Breast epithelium (tissue), 3 donors: ENCODE measurements at regions not wholly inside any gene's neighbourhood (a gene's known extent, or its start where the extent isn't known, plus 50 kb on each side); places are given as distances from the start of the nearest gene placed in this dataset.

Experiments
- POLR2A ChIP-seq: fragments of 450-650 bp; IDR thresholded peaks from one replicate; pipeline ENCODE4 v1.6.1; 2016; ENCODE audit warnings: antibody characterized with exemption, mild to moderate bottlenecking, moderate library complexity
- POLR2AphosphoS5 ChIP-seq, 3 donors: sonication (generic); formaldehyde crosslinking; IDR thresholded peaks; one replicate each; pipeline ENCODE4 v1.6.1; 2017; ENCODE audit warnings: antibody characterized with exemption in 3 of 3
- TF ChIP-seq, protein P1 (sequence below), 3 donors: fragments of 450-650 bp; IDR thresholded peaks; one replicate each; pipeline ENCODE4 v1.5.1; 2016 to 2017; ENCODE audit warnings: antibody characterized with exemption in 3 of 3, mild to moderate bottlenecking in 3 of 3, moderate library complexity in 3 of 3

DNA sequence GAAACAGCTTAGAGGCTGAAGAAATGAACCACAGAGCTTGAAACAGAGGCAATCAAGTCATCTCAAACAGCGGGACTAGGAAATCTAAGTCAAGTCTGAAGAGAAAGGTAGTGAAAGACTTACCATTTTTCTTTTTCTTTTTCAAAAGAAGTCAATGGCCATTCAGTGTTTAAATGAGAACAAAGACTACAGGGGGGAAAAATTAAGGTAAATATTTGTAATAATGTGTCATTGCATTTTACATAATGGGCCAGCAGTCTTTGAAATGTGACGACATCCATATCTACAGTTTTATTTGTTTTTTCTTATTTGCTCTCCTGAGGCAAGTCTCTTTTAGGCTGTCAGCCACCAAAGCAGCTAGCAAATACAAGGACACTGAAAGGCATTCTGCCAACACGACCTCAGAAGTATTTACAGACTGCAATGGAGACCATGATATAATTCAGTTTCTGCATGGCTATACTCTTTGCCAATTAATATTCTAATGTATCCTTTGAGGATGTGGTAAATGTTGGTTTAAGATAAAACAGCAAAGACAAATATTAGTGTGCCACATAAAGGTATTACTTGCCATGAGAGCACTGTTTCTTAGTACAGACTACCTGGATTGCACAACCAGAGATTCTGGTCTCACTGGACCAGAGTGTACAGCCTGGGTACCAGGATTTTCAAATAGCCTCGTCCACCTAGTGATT, 307.0 kb upstream of the THBS1 start:
- TF ChIP-seq, protein P1, sequence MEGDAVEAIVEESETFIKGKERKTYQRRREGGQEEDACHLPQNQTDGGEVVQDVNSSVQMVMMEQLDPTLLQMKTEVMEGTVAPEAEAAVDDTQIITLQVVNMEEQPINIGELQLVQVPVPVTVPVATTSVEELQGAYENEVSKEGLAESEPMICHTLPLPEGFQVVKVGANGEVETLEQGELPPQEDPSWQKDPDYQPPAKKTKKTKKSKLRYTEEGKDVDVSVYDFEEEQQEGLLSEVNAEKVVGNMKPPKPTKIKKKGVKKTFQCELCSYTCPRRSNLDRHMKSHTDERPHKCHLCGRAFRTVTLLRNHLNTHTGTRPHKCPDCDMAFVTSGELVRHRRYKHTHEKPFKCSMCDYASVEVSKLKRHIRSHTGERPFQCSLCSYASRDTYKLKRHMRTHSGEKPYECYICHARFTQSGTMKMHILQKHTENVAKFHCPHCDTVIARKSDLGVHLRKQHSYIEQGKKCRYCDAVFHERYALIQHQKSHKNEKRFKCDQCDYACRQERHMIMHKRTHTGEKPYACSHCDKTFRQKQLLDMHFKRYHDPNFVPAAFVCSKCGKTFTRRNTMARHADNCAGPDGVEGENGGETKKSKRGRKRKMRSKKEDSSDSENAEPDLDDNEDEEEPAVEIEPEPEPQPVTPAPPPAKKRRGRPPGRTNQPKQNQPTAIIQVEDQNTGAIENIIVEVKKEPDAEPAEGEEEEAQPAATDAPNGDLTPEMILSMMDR (IDR thresholded peaks at IDR 0.05) = no peak
- TF ChIP-seq POLR2A (no peak), POLR2AphosphoS5 (IDR thresholded peaks at IDR 0.05) (no peak)
